ENCODE measurements at regions not wholly inside any gene's neighbourhood (a gene's known extent, or its start where the extent isn't known, plus 50 kb on each side); places are given as distances from the start of the nearest gene placed in this dataset.

- peak; percentile 13 for DNase-seq (ENCODE audit: low read depth)
These were observed 58.7 kb upstream of the STARD8 start for GRCh38 chrX:68588602-68589371.

DNA sequence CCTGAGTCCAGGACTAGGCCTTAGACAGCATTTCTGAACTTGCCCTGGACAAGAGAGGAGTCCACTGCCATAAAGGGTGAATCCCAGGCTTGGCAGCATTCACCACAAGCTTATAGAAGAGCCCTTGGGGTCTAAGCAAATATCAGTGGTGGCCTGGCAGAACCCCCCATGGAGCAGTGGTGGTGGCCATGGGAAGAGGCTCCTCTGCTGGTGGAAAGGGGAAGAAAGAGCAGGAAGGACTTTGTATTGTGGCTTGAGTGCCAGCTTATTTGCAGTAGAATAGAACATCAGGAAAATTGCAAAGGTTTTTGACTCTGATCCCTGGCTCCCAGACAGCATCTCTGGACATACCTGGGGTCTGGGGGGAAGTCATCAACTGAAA, 58.1 kb upstream of the STARD8 start:
- no peak for DNase-seq (ENCODE audit: low read depth)

DNA sequence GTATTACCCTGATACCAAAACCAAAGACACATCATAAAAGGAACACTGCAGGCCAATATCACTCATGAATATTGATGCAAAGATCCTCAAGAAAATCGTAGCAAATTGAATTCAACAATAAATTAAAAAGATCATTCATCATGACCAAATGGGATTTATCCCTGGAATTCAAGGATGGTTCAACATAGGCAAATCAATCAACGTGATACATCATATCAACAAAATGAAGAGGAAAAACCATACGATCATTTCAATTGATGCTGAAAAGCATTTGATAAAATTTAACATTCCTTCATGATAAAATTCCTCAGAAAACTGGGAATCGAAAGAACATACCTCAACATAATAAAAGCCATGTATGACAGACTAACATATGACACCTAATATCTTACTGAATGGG, 52.7 kb upstream of the STARD8 start:
- no peak for DNase-seq (ENCODE audit: low read depth)

DNA sequence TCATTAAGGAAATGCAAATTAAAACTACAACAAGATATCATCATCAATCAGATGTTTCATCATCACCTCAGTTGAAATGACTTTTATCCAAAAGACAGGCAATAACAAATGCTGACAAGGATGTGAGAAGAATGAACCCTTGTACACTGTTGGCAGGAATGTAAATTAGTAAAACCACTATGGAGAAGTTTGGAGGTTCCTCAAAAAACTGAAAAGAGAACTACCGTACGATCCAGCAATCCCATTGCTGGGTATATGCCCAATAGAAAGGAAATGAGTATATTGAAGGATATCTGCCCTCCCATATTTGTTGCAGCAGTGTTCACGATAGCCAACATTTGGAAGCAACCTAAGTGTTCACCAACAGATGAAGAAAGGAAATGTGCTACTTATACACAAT, 50.6 kb upstream of the STARD8 start:
- DNase-seq (ENCODE audit: low read depth) = no peak

Measured in EH (cell line).